Pancreas (tissue), 10 donors: ENCODE measurements at regions not wholly inside any gene's neighbourhood (a gene's known extent, or its start where the extent isn't known, plus 50 kb on each side); places are given as distances from the start of the nearest gene placed in this dataset.

ENCODE experiments used
- ATAC-seq, 4 donors: fragments of 200-7000 bp; cut with Tn5 transposase; one replicate each; pipeline versions ENCODE4 v1.8.0 to v1.9.1; 2020; ENCODE audit warnings: mild to moderate bottlenecking in 4 of 4, moderate library complexity in 4 of 4
- DNase-seq, 6 donors: peaks; one replicate each; pipeline ENCODE4 v3.0.0-alpha.2; 2020
- FAIRE-seq: peaks from 2 replicates; lab custom pipeline; 2012; peaks lifted over from hg19 to GRCh38; lab: Jason Lieb, UNC
- H3K27ac ChIP-seq, 4 donors: fragments of 200-600 bp; sonication (generic); 1 replicate in 3 of 4; 2 replicates in 1 of 4; pipeline versions ENCODE4 v1.5.0 to v1.8.0; 2020
- H3K27me3 ChIP-seq, 4 donors: fragments of 200-600 bp; one replicate each; pipeline ENCODE4 v1.8.0; 2021
- H3K36me3 ChIP-seq, 3 donors: fragments of 200-600 bp; sonication (generic) in 1 of 3; one replicate each; pipeline versions ENCODE4 v1.5.0 to v1.8.0; 2020 to 2021
- H3K4me1 ChIP-seq, 3 donors: fragments of 200-600 bp; one replicate each; pipeline ENCODE4 v1.8.0; 2021
- H3K4me3 ChIP-seq, 4 donors: fragments of 200-600 bp; sonication (generic) in 2 of 4; one replicate each; pipeline versions ENCODE4 v1.5.0 to v1.8.0; 2020 to 2021
- H3K9me3 ChIP-seq, 4 donors: fragments of 200-600 bp; one replicate each; pipeline ENCODE4 v1.8.0; 2021
- WGBS, 2 donors: extraction: QIAGEN DNeasy Blood & Tissue Kit; methylation state at CpG; one replicate each; pipeline ENCODE4 v1.1.7; 2013; 5-methylcytosine and 5-hydroxymethylcytosine counted together
- intact Hi-C, 3 donors: fragments of 100-400 bp; cut with DNase I; formaldehyde crosslinking; loops; one replicate each; pipeline versions ENCODE4 v1.11.1 to v1.14.2; 2022
- TF ChIP-seq, protein P1 (sequence below), 4 donors: fragments of 200-600 bp; sonication (generic) in 3 of 4; IDR thresholded peaks; one replicate each; pipeline versions ENCODE4 v1.5.0 to v1.8.0; 2021; ENCODE audit warnings: antibody characterized with exemption in 4 of 4
- donor health status: healthy with polysubstance abuse.
- donor health status: DM: no; HTN: no; CAD: no; lungs with moderate emphysema.
- donor health status: DM: no; HTN: no; CAD: no.
- donor health status: control.
- donor health status: control.
- donor health status: Bipolar disorder and iron deficiency.
- donor health status: DM: yes; HTN: yes; CAD: no.
- donor health status: DM: no; HTN: no; CAD: no.
- donor health status: DM: no; HTN: no; CAD: no.
- donor health status: DM: yes; HTN: yes; CAD: no.

DNA sequence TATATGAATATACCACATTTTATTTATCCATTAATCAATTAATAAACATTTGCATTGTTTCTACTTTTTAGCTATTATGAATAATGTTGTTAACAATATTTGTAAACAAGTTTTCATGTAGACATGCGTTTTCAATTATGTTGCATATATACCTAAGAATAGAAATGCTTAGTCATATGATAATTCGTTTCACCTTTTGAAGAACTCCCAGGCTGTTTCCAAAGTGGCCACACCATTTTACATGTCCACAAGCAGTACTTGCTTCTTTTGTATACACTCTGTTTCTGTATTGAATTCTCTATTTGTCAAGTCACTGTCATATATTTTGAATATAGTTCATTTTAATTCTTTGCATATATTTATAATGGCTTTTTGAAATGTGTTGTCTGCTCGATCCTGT lies 206.9 kb upstream of the ZBTB20 start:
- no peaks in the 10 kb centered on the region for H3K36me3 ChIP-seq
- no peak for FAIRE-seq
- intact Hi-C loops: no loop called here
- no peaks in the 10 kb centered on the region for H3K4me1 ChIP-seq
- WGBS, 2 donors: 66 to 73% methylated on average over 3 of the region's 3 CpGs
- no peaks in the 10 kb centered on the region for H3K27me3 ChIP-seq
- H3K4me3 ChIP-seq: no peak overlapping the region
- no peak for DNase-seq
- no peak for ATAC-seq
- TF ChIP-seq, protein P1, sequence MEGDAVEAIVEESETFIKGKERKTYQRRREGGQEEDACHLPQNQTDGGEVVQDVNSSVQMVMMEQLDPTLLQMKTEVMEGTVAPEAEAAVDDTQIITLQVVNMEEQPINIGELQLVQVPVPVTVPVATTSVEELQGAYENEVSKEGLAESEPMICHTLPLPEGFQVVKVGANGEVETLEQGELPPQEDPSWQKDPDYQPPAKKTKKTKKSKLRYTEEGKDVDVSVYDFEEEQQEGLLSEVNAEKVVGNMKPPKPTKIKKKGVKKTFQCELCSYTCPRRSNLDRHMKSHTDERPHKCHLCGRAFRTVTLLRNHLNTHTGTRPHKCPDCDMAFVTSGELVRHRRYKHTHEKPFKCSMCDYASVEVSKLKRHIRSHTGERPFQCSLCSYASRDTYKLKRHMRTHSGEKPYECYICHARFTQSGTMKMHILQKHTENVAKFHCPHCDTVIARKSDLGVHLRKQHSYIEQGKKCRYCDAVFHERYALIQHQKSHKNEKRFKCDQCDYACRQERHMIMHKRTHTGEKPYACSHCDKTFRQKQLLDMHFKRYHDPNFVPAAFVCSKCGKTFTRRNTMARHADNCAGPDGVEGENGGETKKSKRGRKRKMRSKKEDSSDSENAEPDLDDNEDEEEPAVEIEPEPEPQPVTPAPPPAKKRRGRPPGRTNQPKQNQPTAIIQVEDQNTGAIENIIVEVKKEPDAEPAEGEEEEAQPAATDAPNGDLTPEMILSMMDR (IDR thresholded peaks at IDR 0.05): no peak
- H3K9me3 ChIP-seq: no peaks in the 10 kb centered on the region
- H3K27ac ChIP-seq: no peak overlapping the region

- no peak for DNase-seq
- Histone ChIP-seq H3K4me3 (no peak overlapping the region), H3K4me1 (no peaks in the 10 kb centered on the region), H3K36me3 (no peaks in the 10 kb centered on the region), H3K9me3 (no peaks in the 10 kb centered on the region), H3K27me3 (no peaks in the 10 kb centered on the region), H3K27ac (no peak overlapping the region)
- TF ChIP-seq, protein P1 (IDR thresholded peaks at IDR 0.05): no peak
- FAIRE-seq: no peak
- WGBS, 2 donors: 76 to 87% methylated on average over 2 of the region's 2 CpGs
- ATAC-seq: no peak
- intact Hi-C loops: no loop called here
These were observed 210.4 kb upstream of the ZBTB20 start for GRCh38 chr3:115357456-115357855.

- intact Hi-C loops: no loop called here
- 25 to 28% methylated on average over 2 of the region's 2 CpGs for WGBS, 2 donors
- no peaks in the 10 kb centered on the region for H3K4me1 ChIP-seq
- H3K36me3 ChIP-seq: no peaks in the 10 kb centered on the region
- no peak for FAIRE-seq
- no peaks in the 10 kb centered on the region for H3K9me3 ChIP-seq
- TF ChIP-seq, protein P1 (IDR thresholded peaks at IDR 0.05): no peak
- no peak for DNase-seq
- no peak for ATAC-seq
- no peak overlapping the region for H3K4me3 ChIP-seq
- H3K27me3 ChIP-seq: no peaks in the 10 kb centered on the region
- no peak overlapping the region for H3K27ac ChIP-seq
These were observed 212.4 kb upstream of the ZBTB20 start for GRCh38 chr3:115359536-115359935.

DNA sequence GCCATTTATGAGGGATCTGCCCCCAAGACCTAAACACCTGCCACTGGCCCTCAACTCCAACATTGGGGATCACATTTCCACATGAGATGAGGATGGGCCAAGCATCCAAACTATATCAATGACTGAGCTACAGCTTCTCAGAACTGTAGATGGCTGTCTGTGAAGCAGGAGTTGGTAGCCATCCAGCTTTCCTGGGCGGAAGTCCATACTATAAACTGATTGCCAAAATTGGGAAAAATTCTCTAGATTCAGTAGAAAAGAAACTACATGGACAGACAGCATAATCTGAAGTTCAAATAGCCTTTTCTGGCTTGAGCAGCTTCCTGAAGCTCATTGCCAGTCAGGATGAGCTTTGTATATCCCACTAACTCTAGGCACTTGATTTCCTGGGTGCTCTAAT lies 214.7 kb upstream of the ZBTB20 start:
- TF ChIP-seq, protein P1 (IDR thresholded peaks at IDR 0.05): no peak
- Histone ChIP-seq H3K9me3 (no peaks in the 10 kb centered on the region), H3K4me1 (no peaks in the 10 kb centered on the region), H3K27ac (no peak overlapping the region), H3K4me3 (no peak overlapping the region), H3K27me3 (no peaks in the 10 kb centered on the region), H3K36me3 (no peaks in the 10 kb centered on the region)
- ATAC-seq (no peak), DNase-seq (no peak), FAIRE-seq (no peak)
- WGBS, 2 donors: 53 to 60% methylated on average over 1 of the region's 1 CpG
- intact Hi-C loops: no loop called here

DNA sequence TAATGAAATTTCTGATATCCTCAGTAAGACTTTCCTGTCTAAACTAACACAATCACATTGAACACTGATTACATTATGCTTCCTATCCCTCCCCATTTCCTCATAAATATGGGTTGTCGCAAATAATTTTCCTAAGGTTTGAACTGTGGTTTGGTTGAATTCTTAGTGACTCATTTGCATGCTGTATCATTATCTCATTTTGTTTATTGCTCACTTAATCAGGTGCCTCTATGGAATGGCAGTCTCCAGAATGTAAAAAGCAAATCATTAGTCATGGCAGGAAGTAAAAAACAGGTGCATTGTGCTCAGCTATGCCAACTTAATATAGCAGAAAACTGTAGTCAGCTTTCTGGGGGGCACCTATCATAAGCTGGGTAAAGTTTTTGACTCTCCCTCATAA lies 216.0 kb upstream of the ZBTB20 start:
- FAIRE-seq (no peak), ATAC-seq (no peak)

More for the DNA sequence above, 216.0 kb upstream of the ZBTB20 start:
- H3K9me3 ChIP-seq: no peaks in the 10 kb centered on the region
- H3K27ac ChIP-seq: no peak overlapping the region
- H3K4me1 ChIP-seq: no peaks in the 10 kb centered on the region
- WGBS, 2 donors: 90 to 100% methylated on average over 1 of the region's 1 CpG
- TF ChIP-seq, protein P1 (IDR thresholded peaks at IDR 0.05): no peak
- intact Hi-C loops: no loop called here
- DNase-seq: no peak
- no peak overlapping the region for H3K4me3 ChIP-seq
- no peaks in the 10 kb centered on the region for H3K27me3 ChIP-seq
- H3K36me3 ChIP-seq: no peaks in the 10 kb centered on the region
